Posterior vena cava (tissue), 2 donors: ENCODE measurements at regions not wholly inside any gene's neighbourhood (a gene's known extent, or its start where the extent isn't known, plus 50 kb on each side); places are given as distances from the start of the nearest gene placed in this dataset.
"Not testable (repeated sequence)": the region's sequence is repeated elsewhere in the genome, so short reads cannot be mapped to it uniquely, and the experiment has no call there.

Experiments used
- DNase-seq: peaks from one replicate; pipeline ENCODE4 v3.0.0-alpha.2; 2020; ENCODE audit warnings: low spot score
- intact Hi-C, 2 donors: fragments of 100-400 bp; cut with DNase I; formaldehyde crosslinking; loops; one replicate each; pipeline versions ENCODE4 v1.14.1 to v1.14.2; 2022 to 2023
- donor health status: DM: yes; HTN: yes; CAD: no.
- donor health status: DM: yes; HTN: yes; CAD: no.

DNA sequence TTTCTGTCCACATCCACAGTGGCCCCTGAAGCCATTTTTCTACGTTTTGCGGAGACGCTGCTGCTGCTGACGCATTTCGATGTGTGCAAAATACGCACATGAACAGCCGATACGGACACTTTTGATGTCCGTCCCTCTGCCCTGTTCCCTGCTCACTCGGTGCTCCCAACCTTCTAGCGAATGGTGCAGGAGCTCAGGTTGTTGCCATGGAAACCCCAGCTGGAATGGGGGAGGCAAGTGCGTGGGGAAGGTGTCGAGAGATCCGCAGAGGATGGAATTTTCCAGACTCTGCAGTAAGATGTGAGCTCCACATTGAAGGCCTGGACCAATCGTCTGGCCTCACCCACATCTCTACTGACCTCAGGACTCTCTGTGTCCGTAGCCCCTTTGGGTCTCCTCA, 109.2 kb upstream of the USP29 start:
- intact Hi-C loops = no loop called here
- no peak for DNase-seq

DNA sequence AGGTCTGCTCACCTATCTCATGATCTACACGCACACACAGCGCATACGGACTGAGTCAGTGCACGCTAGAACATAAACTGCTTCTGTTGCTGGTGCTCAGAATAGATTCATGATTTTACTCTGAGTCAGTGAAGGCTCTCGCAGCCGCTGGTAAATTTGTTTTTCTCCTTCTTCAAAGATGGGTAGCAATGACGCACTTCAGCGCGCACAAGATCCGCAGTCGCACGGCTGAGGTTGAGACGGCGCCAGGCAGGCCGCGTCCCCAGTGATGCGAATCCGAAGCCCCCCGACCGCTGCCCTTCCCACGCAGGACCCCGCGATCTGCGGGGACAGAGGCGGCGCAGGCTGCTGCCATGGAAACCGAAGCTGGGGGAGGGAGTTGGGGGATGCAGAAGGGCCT, 103.7 kb upstream of the USP29 start:
- DNase-seq = no peak
- intact Hi-C loops = no loop called here

DNA sequence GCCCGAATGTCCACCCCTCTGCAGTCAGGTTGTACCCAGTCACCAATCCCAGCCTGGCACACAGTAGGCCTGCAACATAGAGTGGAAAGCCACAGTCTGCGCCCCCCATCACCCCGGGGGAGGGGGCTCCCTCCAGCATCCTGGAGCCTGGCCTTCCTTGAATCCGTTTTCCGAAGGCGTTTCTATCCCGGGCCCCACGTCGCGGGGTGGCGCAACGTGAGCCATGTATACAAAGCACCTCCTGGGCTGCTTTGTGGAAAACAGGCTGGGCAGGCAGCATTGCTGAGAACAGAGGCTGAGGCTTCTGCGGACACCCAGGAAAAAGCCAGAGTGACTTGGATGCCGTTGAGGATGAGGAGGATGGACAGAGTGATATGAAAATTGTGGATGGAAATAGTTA, 103.3 kb upstream of the USP29 start:
- intact Hi-C loops = no loop called here
- DNase-seq = no peak

DNA sequence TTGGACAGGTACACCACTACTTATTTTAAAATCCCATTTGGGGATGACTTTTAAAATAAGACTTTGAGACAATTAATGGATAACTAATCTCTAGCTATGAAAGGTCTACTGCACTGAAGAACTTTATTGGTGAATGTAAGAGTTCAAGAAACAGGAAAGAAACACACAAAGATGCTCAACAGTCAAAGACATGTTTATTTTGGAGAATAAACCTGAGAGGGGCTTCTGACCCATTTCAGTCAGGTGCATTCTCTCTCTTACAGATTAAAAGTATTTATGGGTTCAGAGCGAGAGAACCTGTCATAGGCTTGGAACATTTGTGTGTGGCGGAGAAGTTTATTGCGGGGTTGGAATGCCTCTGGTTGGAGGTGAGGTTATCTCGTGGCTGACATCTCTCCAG, 94.3 kb upstream of the USP29 start:
- DNase-seq = no peak
- intact Hi-C loops = no loop called here

DNA sequence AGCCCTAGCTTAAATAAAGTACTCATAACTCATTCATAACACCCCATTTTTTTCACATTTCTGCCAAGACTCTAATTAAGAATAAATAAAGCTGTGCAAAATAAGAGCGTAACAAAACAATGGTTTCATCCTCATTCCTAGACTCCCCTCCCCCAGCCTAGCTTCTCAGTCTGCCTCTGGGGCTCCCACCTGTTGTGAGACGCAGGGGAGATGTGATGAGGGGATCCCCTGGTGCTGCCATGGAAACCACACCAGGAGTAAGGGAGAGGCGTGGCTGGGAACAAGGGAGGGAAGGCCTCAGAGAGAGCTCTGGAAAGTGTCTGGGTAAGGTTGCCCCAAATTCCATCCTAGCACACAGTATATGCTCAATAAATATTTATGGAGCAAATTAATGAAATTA, 93.3 kb upstream of the USP29 start:
- intact Hi-C loops = no loop called here

DNA sequence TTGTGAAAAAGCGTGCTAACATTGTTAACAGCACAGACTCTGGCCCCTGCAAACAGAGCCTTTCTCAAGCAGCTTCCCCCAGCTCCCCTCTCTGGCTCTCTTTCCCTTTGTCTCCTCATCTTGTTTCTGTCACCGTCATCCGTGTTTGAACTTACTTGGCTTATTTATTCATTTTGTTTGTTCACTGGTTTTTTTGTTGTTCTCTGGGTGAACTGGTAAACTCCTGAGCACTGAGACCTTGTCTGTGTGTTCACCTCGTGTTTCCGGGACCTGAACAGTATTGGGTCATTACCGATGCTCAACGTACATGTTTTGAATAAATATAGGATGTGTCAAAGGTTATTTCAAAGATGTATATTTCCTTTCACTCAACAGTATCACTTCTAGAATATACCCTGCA, 92.4 kb upstream of the USP29 start:
- intact Hi-C loops = no loop called here

More for the DNA sequence above, 93.3 kb upstream of the USP29 start:
- DNase-seq = no peak

DNA sequence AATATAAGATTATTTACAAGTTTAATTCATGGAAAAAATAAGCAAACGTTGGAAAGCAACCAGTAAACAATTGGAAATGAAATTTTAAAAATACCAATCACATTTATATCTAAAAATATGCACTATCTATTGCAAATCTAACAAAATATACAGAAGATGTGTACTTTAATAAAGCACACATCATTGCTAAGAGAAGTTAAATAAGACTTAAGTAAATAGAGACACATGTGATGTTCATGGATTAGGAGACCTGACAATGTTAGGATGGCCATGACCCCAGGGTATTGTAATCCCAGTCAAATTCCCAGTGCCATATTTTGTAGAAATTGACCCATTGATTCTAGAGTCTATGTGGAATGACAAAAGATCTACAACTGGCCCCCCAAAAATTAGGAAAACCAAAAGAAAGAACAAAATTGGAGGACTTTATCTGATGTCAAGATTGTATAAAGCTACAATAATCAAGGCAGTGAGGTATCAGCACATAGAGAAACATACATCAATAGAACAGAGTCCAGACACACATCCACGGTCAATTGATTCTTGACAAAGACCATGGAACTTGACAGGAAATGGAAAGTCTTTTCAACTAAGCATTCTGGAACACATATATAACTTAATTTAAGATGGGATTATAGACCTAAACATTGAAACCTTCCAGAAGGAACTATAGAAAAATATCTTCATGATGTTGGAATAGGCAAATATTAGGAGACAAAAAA, 90.8 kb upstream of the USP29 start:
- intact Hi-C loops = no loop called here
- no peak for DNase-seq

More for the DNA sequence above, 92.4 kb upstream of the USP29 start:
- no peak for DNase-seq

DNA sequence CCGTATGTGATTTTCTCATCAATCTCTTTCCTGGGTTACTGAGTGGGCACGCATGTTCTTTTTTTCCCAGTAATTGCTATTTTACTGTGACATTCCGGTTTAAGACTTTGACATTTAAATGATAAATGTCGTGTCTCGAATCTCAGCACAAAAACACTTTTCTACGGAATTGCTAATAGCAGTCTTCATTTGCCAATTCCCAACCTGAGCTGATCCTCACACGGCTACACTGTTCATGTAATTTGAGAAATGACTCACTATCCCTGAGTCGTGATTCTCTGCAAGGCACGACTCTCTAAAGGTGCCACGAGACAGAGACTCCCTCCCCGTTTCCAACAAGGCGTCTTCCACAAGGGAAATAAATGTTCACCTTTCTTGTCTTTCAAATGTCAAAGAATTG, 88.7 kb upstream of the USP29 start:
- DNase-seq = no peak
- intact Hi-C loops = no loop called here

DNA sequence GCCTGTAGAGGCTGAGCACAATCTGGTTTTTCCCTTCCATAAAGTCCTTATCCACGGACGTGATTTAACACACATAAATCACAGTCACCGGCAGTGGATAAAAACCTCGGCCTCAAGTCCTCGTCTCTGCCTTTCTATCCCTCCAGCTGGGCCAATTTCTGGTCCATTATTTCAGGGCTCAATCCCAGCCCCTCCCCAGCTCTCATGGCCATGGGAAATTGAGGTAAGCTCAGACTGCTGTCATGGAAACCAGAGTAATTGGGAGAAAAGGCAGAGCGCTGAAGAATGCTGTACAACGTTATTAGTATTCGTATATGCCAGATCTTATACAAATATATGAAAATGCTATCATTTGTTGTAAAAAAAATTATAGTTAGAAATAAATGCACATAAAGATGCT, 86.2 kb upstream of the USP29 start:
- intact Hi-C loops = no loop called here

DNA sequence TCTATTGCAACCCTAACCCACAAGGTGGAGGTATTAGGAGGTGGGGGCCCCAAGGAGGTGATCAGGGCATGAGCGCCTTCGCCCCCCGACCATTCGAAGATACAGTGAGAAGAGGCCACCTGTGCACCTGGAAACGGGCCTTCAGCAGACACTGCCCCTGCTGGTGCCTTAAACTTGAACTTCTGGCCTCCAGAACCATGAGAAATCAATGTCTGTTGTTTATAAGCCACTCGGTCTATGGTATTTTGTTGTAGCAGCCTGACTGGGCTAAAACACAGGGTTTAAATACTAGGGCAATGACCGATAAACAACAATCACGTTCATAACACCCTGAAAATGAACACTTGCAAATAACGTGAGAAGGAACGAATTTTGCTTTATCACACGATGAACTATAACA, 85.2 kb upstream of the USP29 start:
- intact Hi-C loops = no loop called here
- DNase-seq = no peak

More for the DNA sequence above, 86.2 kb upstream of the USP29 start:
- no peak for DNase-seq

DNA sequence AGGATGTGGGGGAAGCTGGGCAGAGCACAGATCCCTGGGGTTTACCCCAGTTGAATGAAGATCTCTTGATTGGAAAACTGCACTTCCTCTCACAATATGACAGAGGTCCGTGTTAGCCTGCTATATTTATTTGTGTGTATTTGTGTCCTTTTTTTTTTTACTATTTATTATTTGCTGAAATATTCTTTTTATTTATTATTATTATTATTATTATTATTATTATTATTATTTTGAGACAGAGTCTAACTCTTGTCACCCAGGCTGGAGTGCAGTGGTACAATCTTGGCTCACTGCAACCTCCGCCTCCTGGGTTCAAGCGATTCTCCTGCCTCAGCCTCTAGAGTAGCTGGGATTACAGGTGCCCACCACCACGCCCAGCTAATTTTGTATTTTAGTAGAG, 84.0 kb upstream of the USP29 start:
- intact Hi-C loops, DNase-seq: not testable (repeated sequence)

DNA sequence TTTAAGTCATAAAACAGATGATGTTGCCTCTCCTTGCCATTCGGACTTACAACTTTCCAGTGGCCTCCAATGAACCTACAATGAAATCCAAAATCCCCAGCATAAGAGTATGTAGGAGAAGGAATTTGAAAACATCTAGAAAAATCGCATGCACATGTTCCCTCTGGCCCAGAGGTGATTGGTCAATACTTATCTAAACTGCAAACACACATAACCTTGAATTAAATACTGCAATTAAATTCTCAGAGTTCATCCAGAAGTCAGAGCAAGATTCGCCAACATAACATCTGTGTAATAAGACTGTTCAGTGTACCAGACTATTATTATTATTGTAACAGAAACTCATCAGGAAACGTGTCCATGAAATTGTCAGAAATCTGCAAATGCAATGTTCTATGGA, 82.2 kb upstream of the USP29 start:
- DNase-seq = no peak
- intact Hi-C loops = no loop called here

DNA sequence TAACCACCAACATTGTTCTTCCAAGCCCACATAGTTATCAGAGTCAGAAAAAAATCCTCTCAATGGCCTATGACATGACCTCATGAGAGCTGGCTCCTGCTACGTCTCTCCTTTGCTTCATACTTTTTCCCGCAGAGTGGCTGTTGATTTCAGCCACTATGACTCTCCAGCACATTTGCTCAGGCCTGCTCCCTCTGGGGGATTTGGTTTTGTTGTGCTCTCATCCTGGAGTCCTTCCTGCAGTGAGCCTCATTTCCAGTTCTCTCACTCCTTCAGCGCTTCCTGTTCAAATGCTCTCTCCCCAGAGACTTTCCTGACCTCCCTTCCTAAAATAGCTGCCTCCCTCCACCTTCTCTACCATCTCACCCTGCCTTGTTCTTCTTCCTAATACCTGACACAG, 72.0 kb upstream of the USP29 start:
- intact Hi-C loops = no loop called here
- no peak for DNase-seq

DNA sequence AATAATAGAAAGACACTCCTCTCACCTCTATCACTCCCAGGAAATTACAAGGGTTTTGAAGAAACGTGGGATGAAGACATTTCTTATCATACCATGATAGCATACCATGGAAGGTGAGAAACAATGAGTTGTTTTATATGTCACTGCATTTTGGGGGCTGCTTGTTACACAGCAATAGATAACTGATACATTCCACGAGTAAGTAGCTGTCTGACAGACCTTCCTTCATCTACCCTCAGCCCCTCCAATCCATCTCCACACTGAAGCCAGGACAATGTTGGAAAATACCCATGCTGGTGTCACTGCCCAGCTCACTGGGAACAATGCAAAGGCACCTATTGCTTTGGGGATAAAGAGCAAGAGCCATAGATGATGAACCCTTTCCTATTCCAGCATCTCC, 68.9 kb upstream of the USP29 start:
- no peak for DNase-seq
- intact Hi-C loops = no loop called here

DNA sequence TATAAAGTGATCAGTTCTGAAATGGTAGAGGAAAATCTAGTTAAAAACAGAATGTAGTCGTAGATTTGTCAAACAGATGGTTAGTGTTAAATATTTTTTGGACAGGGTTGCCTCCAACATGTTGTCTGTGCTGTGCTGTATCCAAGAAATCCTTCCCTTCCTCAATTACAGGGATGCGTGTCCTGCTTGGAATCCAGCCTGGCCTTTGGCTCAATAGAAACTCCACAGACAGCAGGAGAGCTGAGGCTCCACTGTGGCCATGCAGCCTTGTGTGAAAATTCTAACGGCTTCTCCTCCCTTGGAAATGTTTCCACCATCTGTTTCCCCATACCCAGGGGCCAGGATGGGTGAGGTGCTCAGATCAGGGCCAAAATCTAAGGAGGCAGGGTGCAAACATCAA, 67.7 kb upstream of the USP29 start:
- no peak for DNase-seq
- intact Hi-C loops = no loop called here

DNA sequence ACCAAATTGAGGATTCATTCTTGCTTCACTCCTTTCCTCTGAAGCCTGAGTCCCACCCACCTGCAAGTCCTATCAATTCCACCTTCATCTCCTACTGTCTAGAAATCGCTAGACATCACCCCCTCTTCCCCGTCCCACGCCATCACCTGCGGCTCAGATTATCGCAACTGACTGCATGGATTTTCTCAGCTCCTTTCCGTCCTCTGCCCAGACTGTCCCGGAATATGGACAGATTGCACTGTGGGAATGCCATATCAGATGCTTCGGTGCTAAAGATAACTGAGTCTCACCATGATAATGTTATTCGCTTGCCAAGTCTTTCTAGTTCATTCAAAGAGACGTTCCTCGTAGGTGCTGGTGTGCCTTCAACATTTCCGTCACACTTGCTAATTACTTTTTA, 66.4 kb upstream of the USP29 start:
- intact Hi-C loops = no loop called here
- no peak for DNase-seq

DNA sequence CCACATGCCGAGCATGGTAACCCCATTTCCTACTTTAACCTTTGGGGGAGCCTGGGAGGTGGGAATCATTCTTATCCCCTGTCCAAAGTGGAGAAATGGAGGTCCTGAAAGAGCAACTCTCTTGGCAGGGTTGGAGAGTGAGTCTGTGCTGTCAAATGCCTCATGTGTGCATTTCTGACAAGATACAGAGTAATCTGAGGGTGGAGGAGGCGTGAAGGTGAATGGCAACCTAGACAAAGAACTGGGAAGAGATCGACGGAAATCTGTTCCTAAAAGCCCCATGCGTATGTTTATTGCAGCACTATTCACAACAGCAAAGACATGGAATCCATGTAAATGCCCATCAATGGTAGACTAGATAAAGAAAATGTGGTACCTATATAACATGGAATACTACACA, 63.8 kb upstream of the USP29 start:
- DNase-seq = no peak
- intact Hi-C loops = no loop called here

DNA sequence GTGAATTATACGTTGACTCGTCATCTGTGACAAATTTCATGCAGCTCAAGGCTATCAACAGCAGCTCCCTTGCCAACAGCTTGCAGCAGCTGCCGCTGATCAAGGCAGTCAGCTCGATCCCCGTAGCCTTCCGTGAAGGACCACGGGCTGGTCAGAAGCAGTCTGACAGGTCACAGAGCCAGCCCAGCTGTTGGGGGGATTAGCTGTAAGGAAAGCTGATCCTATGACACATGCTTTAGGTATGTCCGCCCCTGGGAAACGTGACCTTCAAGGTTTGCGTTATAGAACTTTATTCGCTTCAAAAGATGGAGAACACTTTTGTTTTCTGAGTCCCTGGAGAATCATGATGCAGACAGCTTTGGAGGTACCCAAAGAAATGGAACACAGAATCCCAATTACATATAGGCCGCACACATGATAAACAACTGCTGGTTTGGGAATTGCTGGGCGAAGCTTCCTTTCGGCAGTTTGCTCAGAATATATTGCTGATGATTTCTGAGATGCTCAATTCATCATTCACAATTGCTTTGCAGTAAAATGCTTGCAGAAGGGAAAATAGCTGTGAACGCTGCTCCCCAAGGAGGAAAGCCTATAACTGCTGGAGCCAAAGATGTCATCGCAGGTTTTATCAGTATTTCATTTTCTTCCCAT, 62.6 kb upstream of the USP29 start:
- no peak for DNase-seq
- intact Hi-C loops = no loop called here

DNA sequence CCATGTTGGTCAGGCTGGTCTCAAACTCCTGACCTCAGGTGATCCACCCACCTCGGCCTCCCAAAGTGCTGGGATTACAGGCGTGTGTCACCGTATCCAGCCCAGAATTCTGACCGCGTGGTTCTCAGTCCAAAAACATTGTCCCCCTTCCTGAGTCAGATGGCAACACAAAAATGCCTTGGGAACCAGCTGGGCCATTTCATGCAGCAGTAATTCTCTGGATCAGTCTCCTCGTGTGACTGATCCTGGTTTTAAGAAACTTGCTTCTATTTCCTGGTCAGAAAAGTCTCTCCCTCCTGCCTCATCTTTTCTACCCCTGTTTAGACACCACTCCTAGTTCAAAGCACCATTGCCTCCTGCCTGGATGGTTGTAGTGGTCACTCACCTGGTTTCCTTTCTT, 60.9 kb upstream of the USP29 start:
- intact Hi-C loops = no loop called here
- no peak for DNase-seq

DNA sequence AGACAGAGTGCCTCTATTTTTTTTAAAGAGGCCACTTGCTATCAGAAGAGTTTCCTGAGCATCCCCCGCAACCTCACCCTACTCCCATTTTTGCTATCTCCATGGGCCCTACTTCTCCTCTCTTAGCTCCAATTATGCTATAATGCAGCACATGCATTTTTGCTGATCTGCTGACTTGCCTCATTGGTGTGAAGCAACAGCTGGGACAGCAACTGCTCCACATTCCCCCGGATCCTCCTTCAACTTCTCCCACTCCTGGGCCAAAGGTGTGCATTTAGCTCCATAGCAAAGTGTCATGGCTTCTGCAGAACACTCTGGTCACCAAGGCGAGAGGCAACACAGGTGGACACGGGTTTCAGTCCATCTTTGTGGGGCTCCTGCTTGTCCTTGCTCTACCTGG, 56.7 kb upstream of the USP29 start:
- intact Hi-C loops = no loop called here

DNA sequence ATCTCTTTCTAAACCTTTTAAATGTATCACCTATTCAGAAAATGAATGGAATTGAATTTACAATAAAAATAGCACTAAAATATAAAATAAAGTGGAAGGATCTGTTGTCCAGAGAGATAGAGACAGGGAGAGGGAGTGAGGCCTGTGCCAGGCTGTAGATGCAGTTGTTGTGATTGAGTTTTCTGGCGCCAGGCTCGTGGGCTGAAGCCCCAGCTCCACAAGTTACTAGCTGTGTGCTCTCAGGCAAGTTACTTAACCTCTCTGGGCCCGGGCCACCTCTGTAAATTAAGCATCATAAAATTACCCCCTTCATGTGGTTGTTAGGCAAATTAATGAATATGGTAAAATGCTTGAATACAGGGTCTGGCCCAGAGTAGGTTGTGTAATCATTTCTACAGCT, 52.3 kb upstream of the USP29 start:
- no peak for DNase-seq
- intact Hi-C loops = no loop called here

More for the DNA sequence above, 56.7 kb upstream of the USP29 start:
- DNase-seq = no peak
